ENCODE measurements at regions not wholly inside any gene's neighbourhood (a gene's known extent, or its start where the extent isn't known, plus 50 kb on each side); places are given as distances from the start of the nearest gene placed in this dataset.
"Not testable (repeated sequence)": the region's sequence is repeated elsewhere in the genome, so short reads cannot be mapped to it uniquely, and the experiment has no call there.

- no peak overlapping the region for H2AFZ ChIP-seq (ENCODE audit: low read depth, low read length)
- peaks cover 4% of the 10 kb centered on the region for H3K4me1 ChIP-seq (ENCODE audit: control insufficient read depth, extremely low read depth, insufficient read depth, low read length)
- ChIA-PET POLR2A (no interaction called here), CTCF (no interaction called here)
- dilution Hi-C loops (cut with MboI; ENCODE audit: extremely low pct_ligation_motif_present, low sequenced_read_pairs), result no loop called here
- BruUV-seq (replicated peaks), result no TSS peak
- DNase-seq (ENCODE audit: low read depth, low spot score), result peak; percentile 24
- no peak overlapping the region for H3K4me3 ChIP-seq (replicated peaks in 1 of 3; ENCODE audit: insufficient read depth in 1 of 3, low read depth in 1 of 3, low read length in 3 of 3)
- no peaks in the 10 kb centered on the region for H3K79me2 ChIP-seq (ENCODE audit: control insufficient read depth, insufficient read depth, low read length)
- TF ChIP-seq, protein P1, sequence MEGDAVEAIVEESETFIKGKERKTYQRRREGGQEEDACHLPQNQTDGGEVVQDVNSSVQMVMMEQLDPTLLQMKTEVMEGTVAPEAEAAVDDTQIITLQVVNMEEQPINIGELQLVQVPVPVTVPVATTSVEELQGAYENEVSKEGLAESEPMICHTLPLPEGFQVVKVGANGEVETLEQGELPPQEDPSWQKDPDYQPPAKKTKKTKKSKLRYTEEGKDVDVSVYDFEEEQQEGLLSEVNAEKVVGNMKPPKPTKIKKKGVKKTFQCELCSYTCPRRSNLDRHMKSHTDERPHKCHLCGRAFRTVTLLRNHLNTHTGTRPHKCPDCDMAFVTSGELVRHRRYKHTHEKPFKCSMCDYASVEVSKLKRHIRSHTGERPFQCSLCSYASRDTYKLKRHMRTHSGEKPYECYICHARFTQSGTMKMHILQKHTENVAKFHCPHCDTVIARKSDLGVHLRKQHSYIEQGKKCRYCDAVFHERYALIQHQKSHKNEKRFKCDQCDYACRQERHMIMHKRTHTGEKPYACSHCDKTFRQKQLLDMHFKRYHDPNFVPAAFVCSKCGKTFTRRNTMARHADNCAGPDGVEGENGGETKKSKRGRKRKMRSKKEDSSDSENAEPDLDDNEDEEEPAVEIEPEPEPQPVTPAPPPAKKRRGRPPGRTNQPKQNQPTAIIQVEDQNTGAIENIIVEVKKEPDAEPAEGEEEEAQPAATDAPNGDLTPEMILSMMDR (IDR thresholded peaks at IDR 0.05; ENCODE audit: extremely low read depth in 1 of 2, insufficient read depth in 1 of 2, low read depth in 1 of 2, low read length in 2 of 2), result no peak
- no peak for TF ChIP-seq FOS (IDR thresholded peaks at IDR 0.05; ENCODE audit: borderline replicate concordance, insufficient read depth, low read length)
- no peak for TF ChIP-seq POLR2AphosphoS5 (IDR thresholded peaks at IDR 0.05; ENCODE audit: insufficient read depth, low read depth, low read length)
- TF ChIP-seq MYC (IDR thresholded peaks at IDR 0.05; ENCODE audit: low read depth, low read length), result no peak
- TF ChIP-seq POLR2A (IDR thresholded peaks at IDR 0.05; ENCODE audit: low read depth, low read length), result no peak
- TF ChIP-seq EZH2 (IDR thresholded peaks at IDR 0.05; ENCODE audit: borderline replicate concordance, low read depth, low read length, severe bottlenecking), result no peak
- TF ChIP-seq, protein P2, sequence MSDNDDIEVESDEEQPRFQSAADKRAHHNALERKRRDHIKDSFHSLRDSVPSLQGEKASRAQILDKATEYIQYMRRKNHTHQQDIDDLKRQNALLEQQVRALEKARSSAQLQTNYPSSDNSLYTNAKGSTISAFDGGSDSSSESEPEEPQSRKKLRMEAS (IDR thresholded peaks at IDR 0.05; ENCODE audit: insufficient read depth, insufficient read length), result no peak
- no peak for TF ChIP-seq JUN (IDR thresholded peaks at IDR 0.05; ENCODE audit: borderline replicate concordance, insufficient read depth, insufficient read length, low read depth)
- TF ChIP-seq GATA2 (IDR thresholded peaks at IDR 0.05; ENCODE audit: insufficient read depth, insufficient read length, low read depth, low read length), result no peak
- peak; percentile 28 for FAIRE-seq
- no peaks in the 10 kb centered on the region for H3K27me3 ChIP-seq (ENCODE audit: control insufficient read depth in 2 of 2, insufficient read depth in 2 of 2, low read length in 2 of 2)
- H3K9ac ChIP-seq (replicated peaks; ENCODE audit: extremely low read depth, insufficient read depth, low read length), result peak overlapping the region; percentile 31
- H3K27ac ChIP-seq (ENCODE audit: insufficient read depth, low read depth, low read length), result peak overlapping the region; percentile 57
- no peaks in the 10 kb centered on the region for H3K9me1 ChIP-seq (replicated peaks; ENCODE audit: control insufficient read depth, extremely low read depth, insufficient read depth, low read length)
- H3K4me2 ChIP-seq (ENCODE audit: insufficient read depth, low read length), result peak overlapping the region; percentile 70
- intact Hi-C loops (cut with micrococcal nuclease), result no loop called here
- H3K36me3 ChIP-seq (ENCODE audit: control insufficient read depth in 2 of 2, extremely low read depth in 1 of 2, insufficient read depth in 2 of 2, low read length in 2 of 2), result no peaks in the 10 kb centered on the region
- H3K9me3 ChIP-seq (replicated peaks; ENCODE audit: control insufficient read depth, insufficient read depth, low read length), result no peaks in the 10 kb centered on the region
- no peaks in the 10 kb centered on the region for H4K20me1 ChIP-seq (replicated peaks; ENCODE audit: control insufficient read depth, extremely low read depth, insufficient read depth, low read length)
Observed at GRCh38 chr12:7555752-7556151, 52.2 kb upstream of the CD163 start.

DNA sequence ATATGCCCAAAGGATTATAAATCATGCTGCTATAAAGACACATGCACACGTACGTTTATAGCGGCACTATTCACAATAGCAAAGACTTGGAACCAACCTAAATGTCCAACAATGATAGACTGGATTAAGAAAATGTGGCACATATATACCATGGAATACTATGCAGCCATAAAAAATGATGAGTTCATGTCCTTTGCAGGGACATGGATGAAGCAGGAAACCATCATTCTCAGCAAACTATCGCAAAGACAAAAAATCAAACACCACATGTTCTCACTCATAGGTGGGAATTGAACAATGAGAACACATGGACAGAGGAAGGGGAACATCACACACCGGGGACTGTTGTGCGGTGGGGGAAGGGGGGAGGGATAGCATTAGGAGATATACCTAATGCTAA lies 51.3 kb upstream of the CD163 start:
- H3K36me3 ChIP-seq (ENCODE audit: control insufficient read depth in 2 of 2, extremely low read depth in 1 of 2, insufficient read depth in 2 of 2, low read length in 2 of 2); FAIRE-seq; H3K9ac ChIP-seq (replicated peaks; ENCODE audit: extremely low read depth, insufficient read depth, low read length); intact Hi-C loops (cut with micrococcal nuclease); H3K9me1 ChIP-seq (replicated peaks; ENCODE audit: control insufficient read depth, extremely low read depth, insufficient read depth, low read length); H3K27ac ChIP-seq (ENCODE audit: insufficient read depth, low read depth, low read length); H3K4me3 ChIP-seq (replicated peaks in 1 of 3; ENCODE audit: insufficient read depth in 1 of 3, low read depth in 1 of 3, low read length in 3 of 3); H4K20me1 ChIP-seq (replicated peaks; ENCODE audit: control insufficient read depth, extremely low read depth, insufficient read depth, low read length); dilution Hi-C loops (cut with MboI; ENCODE audit: extremely low pct_ligation_motif_present, low sequenced_read_pairs); H3K4me2 ChIP-seq (ENCODE audit: insufficient read depth, low read length); H3K9me3 ChIP-seq (replicated peaks; ENCODE audit: control insufficient read depth, insufficient read depth, low read length); DNase-seq (ENCODE audit: low read depth, low spot score); H3K79me2 ChIP-seq (ENCODE audit: control insufficient read depth, insufficient read depth, low read length); H3K4me1 ChIP-seq (ENCODE audit: control insufficient read depth, extremely low read depth, insufficient read depth, low read length); H3K27me3 ChIP-seq (ENCODE audit: control insufficient read depth in 2 of 2, insufficient read depth in 2 of 2, low read length in 2 of 2); BruUV-seq (replicated peaks); CTCF ChIA-PET; H2AFZ ChIP-seq (ENCODE audit: low read depth, low read length); POLR2A ChIA-PET: not testable (repeated sequence)
